ENCODE measurements at regions not wholly inside any gene's neighbourhood (a gene's known extent, or its start where the extent isn't known, plus 50 kb on each side); places are given as distances from the start of the nearest gene placed in this dataset.
A peak's percentile ranks its signal among the peaks of the same experiment; 100 is the strongest.

DNA sequence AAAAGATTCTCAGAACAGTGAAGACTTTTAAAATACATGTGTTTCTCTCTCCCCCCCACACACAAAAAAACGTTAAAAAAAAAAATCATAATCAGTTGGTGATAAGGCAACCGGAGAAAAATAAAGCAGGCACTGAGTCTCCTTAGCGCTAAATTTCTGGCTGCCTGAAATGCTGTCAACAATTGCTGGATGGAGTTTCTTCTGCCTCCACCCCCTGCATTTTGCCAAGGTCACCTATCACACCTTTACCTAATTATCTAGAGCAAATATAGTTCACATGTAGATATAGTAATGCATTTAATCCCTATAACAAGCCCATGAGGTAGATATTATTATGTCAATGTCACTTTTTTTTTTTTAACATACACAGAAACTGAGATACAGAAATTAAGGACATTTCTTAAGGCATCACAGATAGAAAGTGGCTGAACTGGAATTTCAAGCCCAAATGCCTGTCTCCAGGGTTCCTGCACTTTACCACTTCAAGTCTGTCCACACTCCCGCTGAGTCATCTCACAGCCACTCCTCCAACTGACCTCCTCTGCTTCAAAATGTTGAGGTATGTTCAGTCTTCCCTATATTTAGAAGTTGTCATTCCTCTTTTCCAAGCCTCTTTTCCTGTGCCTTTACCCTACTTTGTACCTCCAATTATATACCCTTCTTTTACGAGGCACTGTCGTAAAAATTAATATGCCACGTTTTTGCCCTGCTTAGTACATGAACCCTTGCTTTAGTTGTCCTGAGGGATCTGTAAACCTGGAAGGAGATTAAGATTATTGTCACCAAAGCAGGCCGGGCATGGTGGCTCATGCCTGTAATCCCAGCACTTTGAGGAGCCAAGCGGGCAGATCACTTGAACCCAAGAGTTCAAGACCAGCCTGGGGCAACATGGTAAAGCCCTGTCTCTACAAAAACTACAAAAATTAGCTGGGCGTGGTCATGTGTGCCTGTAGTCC, 72.8 kb upstream of the MPP7 start:
- no peak for TF ChIP-seq CTCF (IDR thresholded peaks at IDR 0.05; ENCODE audit: insufficient read depth, low read length, severe bottlenecking)
- FAIRE-seq: no peak
- DNase-seq (ENCODE audit: low read depth): peak; percentile 94
- Histone ChIP-seq H3K4me3 (ENCODE audit: low read depth, low read length) (no peak overlapping the region), H3K36me3 (ENCODE audit: control insufficient read depth, insufficient read depth, low read length) (no peaks in the 10 kb centered on the region), H3K27me3 (ENCODE audit: control insufficient read depth, insufficient read depth, low read length) (no peaks in the 10 kb centered on the region)

DNA sequence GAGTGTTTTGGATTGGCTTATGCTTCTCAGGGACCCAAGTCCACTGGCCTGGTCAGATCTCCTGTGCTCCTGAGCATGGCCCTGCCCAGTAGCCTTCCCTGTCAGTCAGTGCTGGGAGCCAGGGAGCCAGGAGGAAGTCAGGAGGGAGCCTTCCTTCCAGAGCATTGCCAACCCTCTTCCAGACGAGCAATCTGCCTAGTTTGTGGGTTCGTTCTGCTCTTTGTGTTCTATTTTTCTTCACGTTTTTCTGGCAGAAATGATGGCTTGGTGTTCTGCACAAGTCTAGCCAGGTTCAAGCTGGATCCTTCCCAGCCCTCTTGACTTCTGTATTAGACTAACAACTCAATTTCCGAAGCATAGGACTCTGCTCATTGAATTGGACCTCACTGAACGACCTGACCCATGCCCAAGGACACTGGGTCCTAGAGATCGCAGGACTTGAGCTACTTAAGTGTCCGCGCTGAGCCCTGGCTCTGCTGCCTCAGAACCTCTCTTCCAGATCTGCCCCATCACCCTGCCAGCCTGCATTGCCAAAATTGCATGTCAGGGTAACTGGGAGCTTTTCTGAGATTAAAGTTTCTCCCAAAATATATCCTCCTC, 76.2 kb upstream of the MPP7 start:
- FAIRE-seq (no peak), DNase-seq (ENCODE audit: low read depth) (no peak)
- Histone ChIP-seq H3K36me3 (ENCODE audit: control insufficient read depth, insufficient read depth, low read length) (no peaks in the 10 kb centered on the region), H3K27me3 (ENCODE audit: control insufficient read depth, insufficient read depth, low read length) (no peaks in the 10 kb centered on the region), H3K4me3 (ENCODE audit: low read depth, low read length) (no peak overlapping the region)
- no peak for TF ChIP-seq CTCF (IDR thresholded peaks at IDR 0.05; ENCODE audit: insufficient read depth, low read length, severe bottlenecking)

DNA sequence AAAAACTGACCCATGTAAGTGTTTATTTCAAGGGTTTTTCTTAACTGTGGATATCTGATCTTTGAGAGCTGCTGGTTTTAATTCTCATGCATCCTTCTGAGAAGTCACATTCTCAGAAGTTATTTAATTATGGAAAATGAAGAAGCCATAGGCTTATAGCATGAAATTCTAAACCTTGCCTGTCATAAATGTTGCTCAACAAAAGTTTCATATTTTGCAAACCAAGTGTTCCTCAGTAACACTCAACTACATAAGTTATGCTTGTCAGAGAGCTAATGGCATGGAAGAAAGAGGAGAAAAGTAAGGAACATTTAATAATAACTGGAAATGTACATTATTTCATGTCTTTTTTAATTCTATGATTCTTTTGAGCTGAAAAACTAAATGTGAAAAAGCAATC, 78.6 kb upstream of the MPP7 start:
- no peak for TF ChIP-seq CTCF (IDR thresholded peaks at IDR 0.05; ENCODE audit: insufficient read depth, low read length, severe bottlenecking)
- peak; percentile 47 for DNase-seq (ENCODE audit: low read depth)
- FAIRE-seq: no peak
- H3K27me3 ChIP-seq (ENCODE audit: control insufficient read depth, insufficient read depth, low read length): no peaks in the 10 kb centered on the region
- no peak overlapping the region for H3K4me3 ChIP-seq (ENCODE audit: low read depth, low read length)
- H3K36me3 ChIP-seq (ENCODE audit: control insufficient read depth, insufficient read depth, low read length): no peaks in the 10 kb centered on the region

GRCh38 chr10:28381903-28382347, 79.1 kb upstream of the MPP7 start:
- peak; percentile 81 for TF ChIP-seq CTCF (IDR thresholded peaks at IDR 0.05; ENCODE audit: insufficient read depth, low read length, severe bottlenecking)
- FAIRE-seq: no peak
- Histone ChIP-seq H3K4me3 (ENCODE audit: low read depth, low read length) (no peak overlapping the region), H3K27me3 (ENCODE audit: control insufficient read depth, insufficient read depth, low read length) (no peaks in the 10 kb centered on the region), H3K36me3 (ENCODE audit: control insufficient read depth, insufficient read depth, low read length) (no peaks in the 10 kb centered on the region)
- DNase-seq (ENCODE audit: low read depth): peak; percentile 86

- peak; percentile 90 for DNase-seq (ENCODE audit: low read depth)
- Histone ChIP-seq H3K4me3 (ENCODE audit: low read depth, low read length) (no peak overlapping the region), H3K36me3 (ENCODE audit: control insufficient read depth, insufficient read depth, low read length) (no peaks in the 10 kb centered on the region), H3K27me3 (ENCODE audit: control insufficient read depth, insufficient read depth, low read length) (no peaks in the 10 kb centered on the region)
- TF ChIP-seq CTCF (IDR thresholded peaks at IDR 0.05; ENCODE audit: insufficient read depth, low read length, severe bottlenecking): no peak
- FAIRE-seq: peak; percentile 43
These were observed 79.8 kb upstream of the MPP7 start for GRCh38 chr10:28382525-28383269.

Measured in bronchial epithelial cell (primary cell).